ENCODE measurements at regions not wholly inside any gene's neighbourhood (a gene's known extent, or its start where the extent isn't known, plus 50 kb on each side); places are given as distances from the start of the nearest gene placed in this dataset.

GRCh38 chr2:144663207-144663606 lies 143.3 kb upstream of the ZEB2 start (continued):
- no peak for TF ChIP-seq ZNF462 (CRISPR knock-in tag; IDR thresholded peaks at IDR 0.05)
- TF ChIP-seq, protein P1, sequence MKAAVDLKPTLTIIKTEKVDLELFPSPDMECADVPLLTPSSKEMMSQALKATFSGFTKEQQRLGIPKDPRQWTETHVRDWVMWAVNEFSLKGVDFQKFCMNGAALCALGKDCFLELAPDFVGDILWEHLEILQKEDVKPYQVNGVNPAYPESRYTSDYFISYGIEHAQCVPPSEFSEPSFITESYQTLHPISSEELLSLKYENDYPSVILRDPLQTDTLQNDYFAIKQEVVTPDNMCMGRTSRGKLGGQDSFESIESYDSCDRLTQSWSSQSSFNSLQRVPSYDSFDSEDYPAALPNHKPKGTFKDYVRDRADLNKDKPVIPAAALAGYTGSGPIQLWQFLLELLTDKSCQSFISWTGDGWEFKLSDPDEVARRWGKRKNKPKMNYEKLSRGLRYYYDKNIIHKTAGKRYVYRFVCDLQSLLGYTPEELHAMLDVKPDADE (IDR thresholded peaks at IDR 0.05): no peak

GRCh38 chr2:144660518-144661316 lies 140.8 kb upstream of the ZEB2 start:
- H3K4me2 ChIP-seq: no peak overlapping the region
- Mint-ChIP-seq H3K27me3 (ENCODE audit: insufficient read depth, low read depth, poor library complexity) (peaks cover 3% of the 10 kb centered on the region), H3K9me3 (no peaks in the 10 kb centered on the region), H3K4me1 (peaks cover 12% of the 10 kb centered on the region), H3K27ac (no peak overlapping the region), H3K4me3 (no peak overlapping the region), H3K36me3 (ENCODE audit: low read depth) (no peaks in the 10 kb centered on the region)
- H3K4me3 ChIP-seq: no peak overlapping the region
- H3K27me3 ChIP-seq (ENCODE audit: insufficient read depth): no peaks in the 10 kb centered on the region
- no peaks in the 10 kb centered on the region for H3K36me3 ChIP-seq (ENCODE audit: insufficient read depth)
- no peaks in the 10 kb centered on the region for H3K9me2 ChIP-seq (ENCODE audit: insufficient read depth)
- H2AFZ ChIP-seq: peak overlapping the region; percentile 50; the same call in 1 of the 2 replicates
- DNase-seq (ENCODE audit: low spot score) (no peak), ATAC-seq (peak; percentile 62)
- H3K27ac ChIP-seq (ENCODE audit: low read depth): no peak overlapping the region
- H3K79me2 ChIP-seq (replicated peaks; ENCODE audit: insufficient read depth): no peaks in the 10 kb centered on the region
- H4K20me1 ChIP-seq (replicated peaks; ENCODE audit: insufficient read depth): no peaks in the 10 kb centered on the region
- H3K4me1 ChIP-seq (ENCODE audit: insufficient read depth): peaks cover 12% of the 10 kb centered on the region
- no peaks in the 10 kb centered on the region for H3F3A ChIP-seq (replicated peaks; ENCODE audit: low read depth)
- no peak for TF ChIP-seq REST (IDR thresholded peaks at IDR 0.05; ENCODE audit: unreplicated experiment)
- TF ChIP-seq EZH2 (IDR thresholded peaks at IDR 0.05; ENCODE audit: low read depth, unreplicated experiment): no peak
- no peak for TF ChIP-seq CREB1 (CRISPR knock-in tag; IDR thresholded peaks at IDR 0.05; ENCODE audit: low read depth)

Measured in GM23338 (cell line).